C4-2B (cell line): ENCODE measurements at regions not wholly inside any gene's neighbourhood (a gene's known extent, or its start where the extent isn't known, plus 50 kb on each side); places are given as distances from the start of the nearest gene placed in this dataset.

Source experiments
- ZFX ChIP-seq: fragments of 450-650 bp; IDR thresholded peaks from 2 replicates; pipeline ENCODE4 v1.6.1; 2017
- TF ChIP-seq, protein P1 (sequence below): fragments of 450-650 bp; conservative IDR thresholded peaks from 2 replicates; pipeline ENCODE4 v1.5.1; 2017; ENCODE audit warnings: mild to moderate bottlenecking

DNA sequence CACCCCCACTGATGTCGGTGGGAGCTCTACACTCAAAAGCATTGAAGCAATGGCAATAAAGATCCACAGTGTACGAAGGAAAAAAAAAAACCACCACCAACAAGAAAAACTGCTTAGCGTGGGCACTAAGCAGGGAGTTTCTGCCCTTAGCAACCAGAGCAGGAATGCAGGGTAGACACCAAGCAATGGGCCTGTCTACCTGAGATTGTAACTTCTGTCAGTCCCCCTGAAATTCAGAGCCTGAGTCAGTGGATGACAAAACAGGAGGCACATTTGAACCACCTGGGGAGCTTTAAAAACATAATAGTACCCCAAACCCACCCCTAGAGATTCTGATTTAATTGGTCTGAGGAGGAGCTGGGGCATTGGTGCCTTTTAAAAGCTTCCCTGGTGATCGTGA lies 275.2 kb downstream of the SATB1 start:
- TF ChIP-seq, protein P1, sequence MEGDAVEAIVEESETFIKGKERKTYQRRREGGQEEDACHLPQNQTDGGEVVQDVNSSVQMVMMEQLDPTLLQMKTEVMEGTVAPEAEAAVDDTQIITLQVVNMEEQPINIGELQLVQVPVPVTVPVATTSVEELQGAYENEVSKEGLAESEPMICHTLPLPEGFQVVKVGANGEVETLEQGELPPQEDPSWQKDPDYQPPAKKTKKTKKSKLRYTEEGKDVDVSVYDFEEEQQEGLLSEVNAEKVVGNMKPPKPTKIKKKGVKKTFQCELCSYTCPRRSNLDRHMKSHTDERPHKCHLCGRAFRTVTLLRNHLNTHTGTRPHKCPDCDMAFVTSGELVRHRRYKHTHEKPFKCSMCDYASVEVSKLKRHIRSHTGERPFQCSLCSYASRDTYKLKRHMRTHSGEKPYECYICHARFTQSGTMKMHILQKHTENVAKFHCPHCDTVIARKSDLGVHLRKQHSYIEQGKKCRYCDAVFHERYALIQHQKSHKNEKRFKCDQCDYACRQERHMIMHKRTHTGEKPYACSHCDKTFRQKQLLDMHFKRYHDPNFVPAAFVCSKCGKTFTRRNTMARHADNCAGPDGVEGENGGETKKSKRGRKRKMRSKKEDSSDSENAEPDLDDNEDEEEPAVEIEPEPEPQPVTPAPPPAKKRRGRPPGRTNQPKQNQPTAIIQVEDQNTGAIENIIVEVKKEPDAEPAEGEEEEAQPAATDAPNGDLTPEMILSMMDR = no peak
- TF ChIP-seq ZFX = no peak
